Nephron (organoid): ENCODE measurements at regions not wholly inside any gene's neighbourhood (a gene's known extent, or its start where the extent isn't known, plus 50 kb on each side); places are given as distances from the start of the nearest gene placed in this dataset.

Source experiments
- H3K27ac Mint-ChIP-seq, 3 experiments: 2 replicates each; pipeline ENCODE4 v1.8.0; 2020; ENCODE audit warnings: mixed read lengths in 3 of 3, mild to moderate bottlenecking in 2 of 3, moderate library complexity in 1 of 3
- H3K27me3 Mint-ChIP-seq: 2 replicates; pipeline ENCODE4 v1.8.0; 2021; ENCODE audit warnings: low read depth, mild to moderate bottlenecking, moderate library complexity, mixed read lengths
- H3K36me3 Mint-ChIP-seq: 2 replicates; pipeline ENCODE4 v1.8.0; 2020; ENCODE audit warnings: low read depth, mixed read lengths
- H3K4me1 Mint-ChIP-seq: 2 replicates; pipeline ENCODE4 v1.8.0; 2020; ENCODE audit warnings: mixed read lengths
- H3K4me3 Mint-ChIP-seq, 3 experiments: 2 replicates each; pipeline ENCODE4 v1.8.0; 2020; ENCODE audit warnings: mild to moderate bottlenecking in 3 of 3, mixed read lengths in 3 of 3, moderate library complexity in 2 of 3
- H3K9me3 Mint-ChIP-seq: 2 replicates; pipeline ENCODE4 v1.8.0; 2020; ENCODE audit warnings: mixed read lengths
- TF ChIP-seq, protein P1 (sequence below), 3 experiments: fragments of 200-600 bp; sonication (generic); IDR thresholded peaks; one replicate each; pipeline ENCODE4 v1.5.0; 2021; ENCODE audit warnings: antibody characterized with exemption in 3 of 3; ENCODE audit not compliant: unreplicated experiment in 3 of 3

DNA sequence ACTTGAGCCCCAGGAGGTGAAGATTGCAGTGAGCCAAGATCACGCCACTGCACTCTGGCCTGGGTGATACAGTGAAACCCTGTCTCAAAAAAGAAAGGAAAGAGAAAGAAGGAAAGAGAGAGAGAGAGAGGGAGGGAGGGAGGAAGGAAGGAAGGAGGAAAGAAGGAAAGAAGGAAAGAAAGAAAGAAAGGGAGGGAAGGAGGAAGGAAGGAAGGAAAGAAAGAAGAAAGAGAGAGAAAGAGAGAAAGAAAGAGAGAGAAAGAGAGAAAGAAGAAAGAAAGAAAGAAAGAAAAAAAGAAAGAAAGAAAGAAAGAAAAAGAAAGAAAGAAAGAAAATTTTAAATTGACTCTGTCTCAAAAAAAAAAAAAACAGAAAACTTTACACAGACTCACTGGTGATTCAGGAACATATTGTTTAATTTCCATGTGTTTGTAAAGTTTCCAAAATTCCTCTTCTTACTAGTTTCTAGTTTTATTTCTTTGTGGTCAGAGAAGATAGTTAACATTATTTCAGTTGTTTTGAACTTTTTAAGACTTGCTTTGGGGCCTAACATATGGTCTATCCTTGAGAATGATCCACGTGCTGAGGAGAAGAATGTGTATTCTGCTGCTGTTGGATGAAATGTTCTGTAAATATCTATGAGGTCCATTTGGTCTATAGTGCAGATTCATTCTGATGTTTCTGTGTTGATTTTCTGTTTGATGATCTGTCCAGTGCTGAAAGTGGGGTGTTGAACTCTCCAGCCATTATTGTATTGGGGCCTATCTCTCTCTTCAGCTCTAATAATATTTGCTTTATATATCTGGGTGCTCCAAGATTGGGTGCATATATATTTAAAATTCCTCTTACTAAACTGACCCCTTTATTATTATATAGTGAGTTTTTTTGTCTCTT, 204.4 kb upstream of the SERP2 start:
- no peak overlapping the region for H3K4me3 Mint-ChIP-seq

DNA sequence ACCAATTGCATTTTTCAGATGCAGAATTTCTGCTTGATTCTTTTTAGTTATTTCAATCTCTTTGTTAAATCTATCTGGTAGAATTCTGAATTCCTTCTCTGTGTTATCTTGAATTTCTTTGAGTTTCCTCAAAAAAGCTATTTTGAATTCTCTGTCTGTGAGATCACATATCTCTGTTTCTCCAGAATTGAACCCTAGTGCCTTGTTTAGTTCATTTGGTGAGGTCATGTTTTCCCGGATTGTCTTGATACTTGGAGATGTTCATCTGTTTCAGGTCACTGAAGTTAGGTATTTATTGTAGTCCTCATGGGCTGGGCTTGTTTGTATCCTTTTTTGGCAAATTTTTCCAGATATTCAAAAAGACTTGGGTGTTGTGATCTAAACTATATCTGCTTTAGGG, 202.9 kb upstream of the SERP2 start:
- Mint-ChIP-seq H3K27ac (no peak overlapping the region), H3K9me3 (no peaks in the 10 kb centered on the region), H3K4me1 (no peaks in the 10 kb centered on the region), H3K4me3 (no peak overlapping the region), H3K36me3 (no peaks in the 10 kb centered on the region), H3K27me3 (peaks cover 4% of the 10 kb centered on the region)
- TF ChIP-seq, protein P1, sequence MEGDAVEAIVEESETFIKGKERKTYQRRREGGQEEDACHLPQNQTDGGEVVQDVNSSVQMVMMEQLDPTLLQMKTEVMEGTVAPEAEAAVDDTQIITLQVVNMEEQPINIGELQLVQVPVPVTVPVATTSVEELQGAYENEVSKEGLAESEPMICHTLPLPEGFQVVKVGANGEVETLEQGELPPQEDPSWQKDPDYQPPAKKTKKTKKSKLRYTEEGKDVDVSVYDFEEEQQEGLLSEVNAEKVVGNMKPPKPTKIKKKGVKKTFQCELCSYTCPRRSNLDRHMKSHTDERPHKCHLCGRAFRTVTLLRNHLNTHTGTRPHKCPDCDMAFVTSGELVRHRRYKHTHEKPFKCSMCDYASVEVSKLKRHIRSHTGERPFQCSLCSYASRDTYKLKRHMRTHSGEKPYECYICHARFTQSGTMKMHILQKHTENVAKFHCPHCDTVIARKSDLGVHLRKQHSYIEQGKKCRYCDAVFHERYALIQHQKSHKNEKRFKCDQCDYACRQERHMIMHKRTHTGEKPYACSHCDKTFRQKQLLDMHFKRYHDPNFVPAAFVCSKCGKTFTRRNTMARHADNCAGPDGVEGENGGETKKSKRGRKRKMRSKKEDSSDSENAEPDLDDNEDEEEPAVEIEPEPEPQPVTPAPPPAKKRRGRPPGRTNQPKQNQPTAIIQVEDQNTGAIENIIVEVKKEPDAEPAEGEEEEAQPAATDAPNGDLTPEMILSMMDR (IDR thresholded peaks at IDR 0.05; ENCODE audit: unreplicated experiment in 3 of 3) = no peak

More for the DNA sequence above, 204.4 kb upstream of the SERP2 start:
- peaks cover 7% of the 10 kb centered on the region for H3K27me3 Mint-ChIP-seq
- H3K36me3 Mint-ChIP-seq = no peaks in the 10 kb centered on the region
- H3K9me3 Mint-ChIP-seq = no peaks in the 10 kb centered on the region
- H3K4me1 Mint-ChIP-seq = no peaks in the 10 kb centered on the region
- no peak overlapping the region for H3K27ac Mint-ChIP-seq
- TF ChIP-seq, protein P1 (IDR thresholded peaks at IDR 0.05; ENCODE audit: unreplicated experiment in 3 of 3) = no peak

DNA sequence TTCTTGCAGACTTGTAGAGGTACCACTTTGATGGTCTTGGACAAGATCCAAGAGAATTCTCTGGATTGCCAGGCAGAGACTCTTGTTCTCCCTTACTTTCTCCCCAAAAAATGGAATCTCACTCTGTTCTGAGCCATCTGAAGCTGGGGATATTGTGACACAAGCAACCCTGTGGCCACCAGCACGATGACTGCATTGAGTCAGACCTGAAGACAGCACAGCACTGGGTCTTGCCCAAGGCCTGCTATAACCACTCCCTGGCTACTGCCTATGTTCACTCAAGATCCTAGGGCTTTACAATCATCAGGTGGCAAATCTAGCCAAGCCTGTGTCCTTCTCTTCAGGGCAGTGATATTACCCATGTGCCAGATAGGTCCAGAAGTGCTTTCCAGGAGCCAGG, 202.5 kb upstream of the SERP2 start:
- Mint-ChIP-seq H3K27me3 (peaks cover 4% of the 10 kb centered on the region), H3K4me1 (no peaks in the 10 kb centered on the region), H3K27ac (no peak overlapping the region), H3K4me3 (no peak overlapping the region), H3K36me3 (no peaks in the 10 kb centered on the region), H3K9me3 (no peaks in the 10 kb centered on the region)
- TF ChIP-seq, protein P1 (IDR thresholded peaks at IDR 0.05; ENCODE audit: unreplicated experiment in 3 of 3) = no peak

DNA sequence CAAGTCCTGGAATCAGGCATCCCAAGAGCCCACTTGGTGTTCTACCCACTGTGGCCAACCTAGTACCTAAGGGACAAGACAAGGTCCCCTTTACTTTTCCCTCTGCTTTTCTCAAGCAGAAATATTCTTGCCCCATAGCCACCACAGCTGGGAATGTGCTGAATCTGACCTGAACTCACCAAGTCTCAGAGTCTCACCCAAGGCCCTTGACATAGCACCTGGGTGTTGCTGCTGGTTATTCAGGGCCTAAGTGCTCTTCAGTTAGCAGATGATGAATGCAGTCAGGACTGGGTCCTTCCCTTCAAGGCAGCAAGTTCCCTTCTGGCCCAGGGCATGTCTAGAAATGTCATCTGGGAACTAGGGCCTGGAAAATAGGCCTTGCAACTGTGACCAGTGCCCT, 201.8 kb upstream of the SERP2 start:
- H3K9me3 Mint-ChIP-seq = no peaks in the 10 kb centered on the region
- no peak overlapping the region for H3K27ac Mint-ChIP-seq
- no peaks in the 10 kb centered on the region for H3K36me3 Mint-ChIP-seq
- no peak overlapping the region for H3K4me3 Mint-ChIP-seq
- peaks cover 4% of the 10 kb centered on the region for H3K27me3 Mint-ChIP-seq
- TF ChIP-seq, protein P1 (IDR thresholded peaks at IDR 0.05; ENCODE audit: unreplicated experiment in 3 of 3) = no peak
- no peaks in the 10 kb centered on the region for H3K4me1 Mint-ChIP-seq

GRCh38 chr13:44172281-44172810, 201.3 kb upstream of the SERP2 start:
- H3K27me3 Mint-ChIP-seq = peaks cover 4% of the 10 kb centered on the region
- TF ChIP-seq, protein P1 (IDR thresholded peaks at IDR 0.05; ENCODE audit: unreplicated experiment in 3 of 3) = no peak

More at GRCh38 chr13:44172281-44172810, 201.3 kb upstream of the SERP2 start:
- no peaks in the 10 kb centered on the region for H3K36me3 Mint-ChIP-seq
- H3K4me1 Mint-ChIP-seq = no peaks in the 10 kb centered on the region
- H3K9me3 Mint-ChIP-seq = no peaks in the 10 kb centered on the region
- H3K4me3 Mint-ChIP-seq = no peak overlapping the region
- H3K27ac Mint-ChIP-seq = no peak overlapping the region
